H9 (cell line): ENCODE measurements at regions not wholly inside any gene's neighbourhood (a gene's known extent, or its start where the extent isn't known, plus 50 kb on each side); places are given as distances from the start of the nearest gene placed in this dataset.

Experiments used
- DNase-seq: peaks from one replicate; pipeline ENCODE4 v3.0.0-alpha.2; 2017
- H2AFZ ChIP-seq: one replicate; pipeline ENCODE4 v1.6.1; 2013; ENCODE audit warnings: mild to moderate bottlenecking, low read length, control low read depth, moderate library complexity
- H2AK5ac ChIP-seq: 2 replicates; pipeline ENCODE4 v1.6.1; 2013; ENCODE audit warnings: low read length, control low read depth, mixed read lengths; ENCODE audit not compliant: insufficient read length
- H2BK120ac ChIP-seq: one replicate; pipeline ENCODE4 v1.6.1; 2013; ENCODE audit warnings: low read depth, mild to moderate bottlenecking, low read length, control low read depth, inconsistent platforms; ENCODE audit not compliant: poor library complexity, severe bottlenecking
- H2BK12ac ChIP-seq: 2 replicates; pipeline ENCODE4 v1.6.1; 2013; ENCODE audit warnings: low read length, control low read depth, mixed read lengths, low read depth; ENCODE audit not compliant: insufficient read length
- H2BK15ac ChIP-seq: 2 replicates; pipeline ENCODE4 v1.6.1; 2013; ENCODE audit warnings: low read depth, low read length, control low read depth
- H2BK20ac ChIP-seq: one replicate; pipeline ENCODE4 v1.6.1; 2013; ENCODE audit warnings: low read depth, mild to moderate bottlenecking, low read length, control low read depth, inconsistent platforms; ENCODE audit not compliant: poor library complexity, severe bottlenecking
- H2BK5ac ChIP-seq: 2 replicates; pipeline ENCODE4 v1.6.1; 2013; ENCODE audit warnings: low read length, control low read depth, mixed read lengths; ENCODE audit not compliant: insufficient read length
- H3K14ac ChIP-seq: 2 replicates; pipeline ENCODE4 v1.6.1; 2013; ENCODE audit warnings: low read length, control low read depth; ENCODE audit not compliant: insufficient read depth
- H3K18ac ChIP-seq: 2 replicates; pipeline ENCODE4 v1.6.1; 2013; ENCODE audit warnings: low read depth, mild to moderate bottlenecking, mixed read lengths, low read length, control low read depth; ENCODE audit not compliant: insufficient read length
- H3K23ac ChIP-seq: 2 replicates; pipeline ENCODE4 v1.6.1; 2013; ENCODE audit warnings: low read length, control low read depth, mixed read lengths, low read depth; ENCODE audit not compliant: insufficient read length
- H3K23me2 ChIP-seq: 2 replicates; pipeline ENCODE4 v1.6.1; 2013; ENCODE audit warnings: low read depth, mild to moderate bottlenecking, mixed read lengths, low read length, control low read depth; ENCODE audit not compliant: insufficient read length, poor library complexity, severe bottlenecking
- H3K27ac ChIP-seq: 2 replicates; pipeline ENCODE4 v1.5.1; 2013; ENCODE audit warnings: low read length, control low read depth, mixed read lengths, low read depth; ENCODE audit not compliant: insufficient read length
- H3K27me3 ChIP-seq: 2 replicates; pipeline ENCODE4 v1.6.1; 2013; ENCODE audit warnings: low read length, control low read depth, inconsistent platforms; ENCODE audit not compliant: insufficient read depth
- H3K4ac ChIP-seq: 2 replicates; pipeline ENCODE4 v1.6.1; 2013; ENCODE audit warnings: low read depth, mild to moderate bottlenecking, control low read depth, inconsistent platforms, low read length, moderate library complexity
- H3K4me1 ChIP-seq: 2 replicates; pipeline ENCODE4 v1.6.1; 2013; ENCODE audit warnings: low read length, control low read depth, inconsistent platforms; ENCODE audit not compliant: insufficient read depth
- H3K4me2 ChIP-seq: 2 replicates; pipeline ENCODE4 v1.6.1; 2013; ENCODE audit warnings: low read length, control low read depth, mixed read lengths; ENCODE audit not compliant: insufficient read length, insufficient read depth
- H3K56ac ChIP-seq: 2 replicates; pipeline ENCODE4 v1.6.1; 2013; ENCODE audit warnings: low read depth, mild to moderate bottlenecking, mixed read lengths, low read length, control low read depth; ENCODE audit not compliant: insufficient read length
- H3K79me1 ChIP-seq: 2 replicates; pipeline ENCODE4 v1.6.1; 2013; ENCODE audit warnings: low read depth, mild to moderate bottlenecking, moderate library complexity, low read length, control low read depth, inconsistent platforms; ENCODE audit not compliant: insufficient read depth, poor library complexity, severe bottlenecking
- H3K79me2 ChIP-seq: 2 replicates; pipeline ENCODE4 v1.6.1; 2013; ENCODE audit warnings: low read length, control low read depth, inconsistent platforms; ENCODE audit not compliant: insufficient read depth
- H3K9ac ChIP-seq: 2 replicates; pipeline ENCODE4 v1.6.1; 2013; ENCODE audit warnings: low read length, control low read depth, mixed read lengths; ENCODE audit not compliant: insufficient read length; ENCODE audit errors: extremely low read depth
- H3K9me3 ChIP-seq: one replicate; pipeline ENCODE4 v1.6.1; 2013; ENCODE audit warnings: low read depth, low read length, inconsistent platforms; ENCODE audit not compliant: control insufficient read depth
- H3T11ph ChIP-seq: one replicate; pipeline ENCODE4 v1.6.1; 2013; ENCODE audit warnings: mild to moderate bottlenecking, low read length, control low read depth, inconsistent platforms
- H4K20me1 ChIP-seq: one replicate; pipeline ENCODE4 v1.6.1; 2013; ENCODE audit not compliant: control insufficient read depth, insufficient read length, insufficient read depth
- H4K5ac ChIP-seq: 2 replicates; pipeline ENCODE4 v1.6.1; 2013; ENCODE audit warnings: low read depth, mild to moderate bottlenecking, mixed read lengths, low read length, control low read depth; ENCODE audit not compliant: insufficient read length
- H4K8ac ChIP-seq: replicated peaks from 2 replicates; pipeline ENCODE4 v1.6.1; 2013; ENCODE audit warnings: low read length, control low read depth, mixed read lengths, low read depth; ENCODE audit not compliant: insufficient read length
- H4K91ac ChIP-seq: 2 replicates; pipeline ENCODE4 v1.6.1; 2013; ENCODE audit warnings: low read depth, mild to moderate bottlenecking, moderate library complexity, mixed read lengths, low read length, control low read depth; ENCODE audit not compliant: insufficient read length
- H3K27ac Mint-ChIP-seq, 3 experiments: 2 replicates in 2 of 3; 3 replicates in 1 of 3; pipeline ENCODE4 v1.8.0; 2020 to 2021; ENCODE audit warnings: mixed read lengths in 3 of 3, mild to moderate bottlenecking in 1 of 3, moderate library complexity in 1 of 3
- H3K27me3 Mint-ChIP-seq: 2 replicates; pipeline ENCODE4 v1.8.0; 2021; ENCODE audit warnings: low read depth, mild to moderate bottlenecking, moderate library complexity, mixed read lengths
- H3K36me3 Mint-ChIP-seq, 3 experiments: 2 replicates in 2 of 3; 3 replicates in 1 of 3; pipeline ENCODE4 v1.8.0; 2020 to 2021; ENCODE audit warnings: low read depth in 3 of 3, mixed read lengths in 3 of 3; ENCODE audit not compliant: insufficient read depth in 1 of 3
- H3K4me1 Mint-ChIP-seq, 2 experiments: 2 replicates each; pipeline ENCODE4 v1.8.0; 2020; ENCODE audit warnings: mixed read lengths in 2 of 2
- H3K4me3 Mint-ChIP-seq, 2 experiments: 2 replicates in 1 of 2; 3 replicates in 1 of 2; pipeline ENCODE4 v1.8.0; 2020 to 2021; ENCODE audit warnings: mild to moderate bottlenecking in 2 of 2, mixed read lengths in 2 of 2, moderate library complexity in 1 of 2
- H3K9me3 Mint-ChIP-seq, 2 experiments: 2 replicates in 1 of 2; 3 replicates in 1 of 2; pipeline ENCODE4 v1.8.0; 2020; ENCODE audit warnings: mild to moderate bottlenecking in 2 of 2, mixed read lengths in 2 of 2, moderate library complexity in 1 of 2
- CTCF ChIP-seq: fragments of 200-600 bp; sonication (generic); conservative IDR thresholded peaks from 3 replicates; pipeline ENCODE4 v1.8.0; 2021; ENCODE audit warnings: antibody characterized with exemption, mild to moderate bottlenecking
- WGBS: extraction: QIAGEN DNeasy Blood & Tissue Kit; methylation state at CpG from one replicate; pipeline ENCODE4 v1.1.7; 2013; ENCODE audit warnings: missing lambda C conversion rate, low lambda C conversion rate, mixed read lengths; ENCODE audit not compliant: insufficient read length; ENCODE audit errors: extremely low coverage; 5-methylcytosine and 5-hydroxymethylcytosine counted together

GRCh38 chr7:130865408-130866236 is 131.6 kb upstream of the KLF14 start:
- Histone ChIP-seq H2BK12ac (no peak overlapping the region), H4K20me1 (no peaks in the 10 kb centered on the region), H3T11ph (no peak overlapping the region), H2AK5ac (no peak overlapping the region), H2BK15ac (no peak overlapping the region), H3K14ac (no peak overlapping the region), H3K27me3 (no peaks in the 10 kb centered on the region), H3K4me2 (no peak overlapping the region), H3K4me1 (no peaks in the 10 kb centered on the region), H2AFZ (no peak overlapping the region), H4K91ac (no peak overlapping the region), H3K18ac (no peak overlapping the region), H3K27ac (no peak overlapping the region), H3K23ac (no peak overlapping the region), H4K5ac (no peak overlapping the region), H3K9ac (no peak overlapping the region), H4K8ac (no peak overlapping the region), H2BK120ac (no peak overlapping the region), H3K79me1 (no peaks in the 10 kb centered on the region), H3K4ac (no peak overlapping the region), H3K56ac (no peak overlapping the region), H2BK5ac (no peak overlapping the region), H3K79me2 (no peaks in the 10 kb centered on the region), H3K9me3 (no peaks in the 10 kb centered on the region), H2BK20ac (no peak overlapping the region), H3K23me2 (no peaks in the 10 kb centered on the region)
- DNase-seq = no peak
- Mint-ChIP-seq H3K27me3 (peaks cover 1% of the 10 kb centered on the region; the same call in 1 of the 2 replicates), H3K9me3 (peaks cover 15% of the 10 kb centered on the region in 2 experiments), H3K36me3 (peaks cover 7 to 12% (median 8%) of the 10 kb centered on the region in 3 experiments; a peak in 5 of 7 replicates), H3K4me3 (no peak overlapping the region), H3K27ac (no peak overlapping the region), H3K4me1 (peaks cover 4% of the 10 kb centered on the region in 2 experiments)
- WGBS = no CpG with 5 or more reads among the region's 4 CpGs
- 0 out of 3 replicates have a peak, but pooled peaks have one; percentile 20 for TF ChIP-seq CTCF
